ENCODE measurements at regions not wholly inside any gene's neighbourhood (a gene's known extent, or its start where the extent isn't known, plus 50 kb on each side); places are given as distances from the start of the nearest gene placed in this dataset.

DNA sequence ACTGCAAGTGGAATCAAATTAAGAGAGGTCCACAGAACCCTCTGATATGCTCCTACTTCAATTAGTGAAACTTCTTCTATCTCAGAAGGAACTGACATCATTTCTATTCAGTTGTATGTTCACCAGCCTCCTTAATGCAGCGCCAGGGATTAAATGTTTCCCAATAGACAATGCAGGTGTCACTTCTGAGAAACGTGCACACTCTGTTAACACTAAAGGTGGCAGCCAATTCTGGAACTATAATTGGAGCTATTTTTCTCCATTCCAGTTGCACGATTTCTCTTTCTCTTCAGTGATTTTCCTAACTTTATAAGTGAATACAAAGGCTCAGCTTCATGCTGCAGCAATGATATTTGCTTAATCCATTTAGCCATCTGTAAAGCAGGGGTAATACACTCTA is 821.9 kb downstream of the TDRD15 start:
- H3K27me3 ChIP-seq (ENCODE audit: insufficient read depth, low read length, poor library complexity) = no peaks in the 10 kb centered on the region

DNA sequence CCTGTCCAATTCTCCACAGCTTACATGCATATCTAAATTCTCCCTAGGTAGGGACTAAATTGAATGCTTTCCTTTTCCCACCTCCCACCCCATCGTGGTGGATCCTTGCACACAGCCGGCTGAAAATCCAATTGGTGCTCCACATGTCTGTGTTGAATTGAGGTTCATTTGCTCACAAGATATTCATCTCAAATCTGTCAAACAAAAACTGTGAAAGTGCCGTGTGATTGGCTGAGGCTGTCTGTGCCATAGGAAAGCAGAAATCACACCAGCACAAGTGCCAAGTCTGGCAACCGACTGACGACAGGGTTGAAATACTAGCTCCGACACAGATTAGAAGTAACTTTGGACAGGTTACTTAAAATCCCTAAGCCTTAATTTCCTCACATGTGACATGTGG is 823.3 kb downstream of the TDRD15 start:
- H3K4me3 ChIP-seq (ENCODE audit: low read depth in 1 of 2, low read length in 2 of 2) = no peak overlapping the region
- no peak overlapping the region for H3K4me2 ChIP-seq (ENCODE audit: insufficient read depth, low read length)
- H3K27me3 ChIP-seq (ENCODE audit: insufficient read depth, low read length, poor library complexity) = no peaks in the 10 kb centered on the region
- no peak overlapping the region for H2AFZ ChIP-seq (ENCODE audit: low read depth, low read length)
- no peak for TF ChIP-seq EZH2 (IDR thresholded peaks at IDR 0.05; ENCODE audit: borderline replicate concordance, low read depth, low read length, severe bottlenecking)
- TF ChIP-seq, protein P1, sequence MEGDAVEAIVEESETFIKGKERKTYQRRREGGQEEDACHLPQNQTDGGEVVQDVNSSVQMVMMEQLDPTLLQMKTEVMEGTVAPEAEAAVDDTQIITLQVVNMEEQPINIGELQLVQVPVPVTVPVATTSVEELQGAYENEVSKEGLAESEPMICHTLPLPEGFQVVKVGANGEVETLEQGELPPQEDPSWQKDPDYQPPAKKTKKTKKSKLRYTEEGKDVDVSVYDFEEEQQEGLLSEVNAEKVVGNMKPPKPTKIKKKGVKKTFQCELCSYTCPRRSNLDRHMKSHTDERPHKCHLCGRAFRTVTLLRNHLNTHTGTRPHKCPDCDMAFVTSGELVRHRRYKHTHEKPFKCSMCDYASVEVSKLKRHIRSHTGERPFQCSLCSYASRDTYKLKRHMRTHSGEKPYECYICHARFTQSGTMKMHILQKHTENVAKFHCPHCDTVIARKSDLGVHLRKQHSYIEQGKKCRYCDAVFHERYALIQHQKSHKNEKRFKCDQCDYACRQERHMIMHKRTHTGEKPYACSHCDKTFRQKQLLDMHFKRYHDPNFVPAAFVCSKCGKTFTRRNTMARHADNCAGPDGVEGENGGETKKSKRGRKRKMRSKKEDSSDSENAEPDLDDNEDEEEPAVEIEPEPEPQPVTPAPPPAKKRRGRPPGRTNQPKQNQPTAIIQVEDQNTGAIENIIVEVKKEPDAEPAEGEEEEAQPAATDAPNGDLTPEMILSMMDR (IDR thresholded peaks at IDR 0.05; ENCODE audit: borderline replicate concordance, extremely low read depth, low read length, poor library complexity, severe bottlenecking) = no peak
- no peak overlapping the region for H3K27ac ChIP-seq (ENCODE audit: low read length)
- ATAC-seq (ENCODE audit: insufficient read depth, low read depth) (no peak), DNase-seq (no peak)
- H4K20me1 ChIP-seq (ENCODE audit: insufficient read depth, low read length) = no peaks in the 10 kb centered on the region
- no peaks in the 10 kb centered on the region for H3K4me1 ChIP-seq (ENCODE audit: insufficient read depth, low read length)
- no peaks in the 10 kb centered on the region for H3K79me2 ChIP-seq (ENCODE audit: insufficient read depth, low read length)
- no peaks in the 10 kb centered on the region for H3K36me3 ChIP-seq (ENCODE audit: insufficient read depth, low read length)
- no peaks in the 10 kb centered on the region for H3K9me3 ChIP-seq (ENCODE audit: insufficient read depth, low read length, severe bottlenecking)
- H3K9ac ChIP-seq (ENCODE audit: low read depth, low read length) = no peak overlapping the region

More for the DNA sequence above, 821.9 kb downstream of the TDRD15 start:
- Histone ChIP-seq H3K4me1 (ENCODE audit: insufficient read depth, low read length) (no peaks in the 10 kb centered on the region), H3K79me2 (ENCODE audit: insufficient read depth, low read length) (no peaks in the 10 kb centered on the region), H3K9me3 (ENCODE audit: insufficient read depth, low read length, severe bottlenecking) (no peaks in the 10 kb centered on the region), H3K36me3 (ENCODE audit: insufficient read depth, low read length) (no peaks in the 10 kb centered on the region), H3K9ac (ENCODE audit: low read depth, low read length) (no peak overlapping the region), H3K4me3 (ENCODE audit: low read depth in 1 of 2, low read length in 2 of 2) (no peak overlapping the region), H2AFZ (ENCODE audit: low read depth, low read length) (no peak overlapping the region), H4K20me1 (ENCODE audit: insufficient read depth, low read length) (no peaks in the 10 kb centered on the region), H3K4me2 (ENCODE audit: insufficient read depth, low read length) (no peak overlapping the region), H3K27ac (ENCODE audit: low read length) (no peak overlapping the region)
- ATAC-seq (ENCODE audit: insufficient read depth, low read depth) (no peak), DNase-seq (no peak)
- TF ChIP-seq EZH2 (IDR thresholded peaks at IDR 0.05; ENCODE audit: borderline replicate concordance, low read depth, low read length, severe bottlenecking) = no peak
- TF ChIP-seq, protein P1 (IDR thresholded peaks at IDR 0.05; ENCODE audit: borderline replicate concordance, extremely low read depth, low read length, poor library complexity, severe bottlenecking) = no peak

DNA sequence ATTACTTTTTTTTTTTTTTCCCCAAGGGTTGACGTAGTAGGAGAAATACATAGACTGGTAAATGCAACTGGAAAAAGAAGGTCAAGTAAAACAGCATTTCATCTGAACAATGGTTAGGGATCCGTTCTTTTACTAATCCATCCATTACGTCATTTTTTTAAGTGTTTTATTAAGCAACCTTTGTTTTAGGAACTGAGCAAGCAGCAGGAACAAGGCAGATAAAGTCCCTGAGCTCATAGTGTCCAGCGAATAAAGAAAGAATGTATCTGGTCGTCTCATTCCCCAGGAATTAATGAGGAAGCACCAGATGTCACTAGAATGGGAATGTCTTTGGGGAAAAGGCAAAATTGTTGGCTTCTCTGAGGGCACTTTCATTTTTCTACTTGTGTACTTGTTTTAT is 842.4 kb downstream of the TDRD15 start:
- H3K27ac ChIP-seq (ENCODE audit: low read length) = no peak overlapping the region
- H3K27me3 ChIP-seq (ENCODE audit: insufficient read depth, low read length, poor library complexity) = no peaks in the 10 kb centered on the region
- H3K4me2 ChIP-seq (ENCODE audit: insufficient read depth, low read length) = no peak overlapping the region
- no peaks in the 10 kb centered on the region for H3K79me2 ChIP-seq (ENCODE audit: insufficient read depth, low read length)
- H2AFZ ChIP-seq (ENCODE audit: low read depth, low read length) = no peak overlapping the region
- ATAC-seq (ENCODE audit: insufficient read depth, low read depth) (no peak), DNase-seq (no peak)
- no peaks in the 10 kb centered on the region for H4K20me1 ChIP-seq (ENCODE audit: insufficient read depth, low read length)
- H3K4me3 ChIP-seq (ENCODE audit: low read depth in 1 of 2, low read length in 2 of 2) = no peak overlapping the region
- H3K36me3 ChIP-seq (ENCODE audit: insufficient read depth, low read length) = no peaks in the 10 kb centered on the region
- no peaks in the 10 kb centered on the region for H3K4me1 ChIP-seq (ENCODE audit: insufficient read depth, low read length)
- H3K9me3 ChIP-seq (ENCODE audit: insufficient read depth, low read length, severe bottlenecking) = no peaks in the 10 kb centered on the region
- TF ChIP-seq EZH2 (IDR thresholded peaks at IDR 0.05; ENCODE audit: borderline replicate concordance, low read depth, low read length, severe bottlenecking) = no peak
- TF ChIP-seq, protein P1 (IDR thresholded peaks at IDR 0.05; ENCODE audit: borderline replicate concordance, extremely low read depth, low read length, poor library complexity, severe bottlenecking) = no peak
- no peak overlapping the region for H3K9ac ChIP-seq (ENCODE audit: low read depth, low read length)

DNA sequence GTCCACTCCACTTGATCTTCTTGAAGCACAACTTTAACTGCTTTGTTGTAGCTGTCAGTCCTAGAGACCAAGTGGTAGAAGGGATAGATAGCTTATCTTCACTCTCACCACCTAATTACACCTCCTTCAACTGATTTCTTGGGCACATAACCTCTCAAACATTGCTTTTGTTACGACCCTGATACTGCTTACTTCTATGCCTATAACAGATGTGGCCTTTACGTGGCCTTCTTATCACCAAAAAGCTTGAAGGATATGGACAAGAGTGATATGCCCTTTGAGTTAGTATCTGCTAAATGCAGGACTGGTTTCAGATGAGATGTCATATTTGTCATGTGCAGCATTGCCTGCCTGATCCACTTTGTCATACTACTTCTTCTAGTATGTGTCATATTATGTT is 847.2 kb downstream of the TDRD15 start:
- ATAC-seq (ENCODE audit: insufficient read depth, low read depth) (no peak), DNase-seq (no peak)
- H3K36me3 ChIP-seq (ENCODE audit: insufficient read depth, low read length) = no peaks in the 10 kb centered on the region
- H3K79me2 ChIP-seq (ENCODE audit: insufficient read depth, low read length) = no peaks in the 10 kb centered on the region
- TF ChIP-seq, protein P1 (IDR thresholded peaks at IDR 0.05; ENCODE audit: borderline replicate concordance, extremely low read depth, low read length, poor library complexity, severe bottlenecking) = no peak
- TF ChIP-seq EZH2 (IDR thresholded peaks at IDR 0.05; ENCODE audit: borderline replicate concordance, low read depth, low read length, severe bottlenecking) = no peak
- no peak overlapping the region for H3K4me2 ChIP-seq (ENCODE audit: insufficient read depth, low read length)
- no peaks in the 10 kb centered on the region for H3K4me1 ChIP-seq (ENCODE audit: insufficient read depth, low read length)
- no peaks in the 10 kb centered on the region for H3K9me3 ChIP-seq (ENCODE audit: insufficient read depth, low read length, severe bottlenecking)
- H2AFZ ChIP-seq (ENCODE audit: low read depth, low read length) = no peak overlapping the region
- no peak overlapping the region for H3K9ac ChIP-seq (ENCODE audit: low read depth, low read length)
- no peak overlapping the region for H3K4me3 ChIP-seq (ENCODE audit: low read depth in 1 of 2, low read length in 2 of 2)
- no peaks in the 10 kb centered on the region for H3K27me3 ChIP-seq (ENCODE audit: insufficient read depth, low read length, poor library complexity)
- H4K20me1 ChIP-seq (ENCODE audit: insufficient read depth, low read length) = no peaks in the 10 kb centered on the region
- H3K27ac ChIP-seq (ENCODE audit: low read length) = no peak overlapping the region

Measured in DND-41 (cell line).